Heart left ventricle (tissue), 16 donors: ENCODE measurements at regions not wholly inside any gene's neighbourhood (a gene's known extent, or its start where the extent isn't known, plus 50 kb on each side); places are given as distances from the start of the nearest gene placed in this dataset.

Source experiments
- ATAC-seq, 4 donors: fragments of 200-7000 bp; cut with Tn5 transposase; one replicate each; pipeline ENCODE4 v1.9.1; 2020 to 2022; ENCODE audit warnings: moderate library complexity in 4 of 4, mild to moderate bottlenecking in 3 of 4, moderate number of reproducible peaks in 1 of 4
- DNase-seq, 5 donors: peaks; one replicate each; pipeline ENCODE4 v3.0.0-alpha.2; 2020
- H3K27ac ChIP-seq, 12 donors: fragments of 200-600 bp; sonication (generic) in 4 of 12; one replicate each; pipeline versions ENCODE4 v1.5.0 to v1.8.0; 2016 to 2022; ENCODE audit warnings: mild to moderate bottlenecking in 2 of 12
- H3K27me3 ChIP-seq, 9 donors: fragments of 200-600 bp; sonication (generic) in 2 of 9; one replicate each; pipeline versions ENCODE4 v1.5.1 to v1.8.0; 2016 to 2022; ENCODE audit warnings: mild to moderate bottlenecking in 3 of 9
- H3K36me3 ChIP-seq, 9 donors: fragments of 200-600 bp; sonication (generic) in 2 of 9; one replicate each; pipeline versions ENCODE4 v1.5.0 to v1.8.0; 2018 to 2022; ENCODE audit warnings: mild to moderate bottlenecking in 2 of 9
- H3K4me1 ChIP-seq, 12 donors: fragments of 200-600 bp; sonication (generic) in 4 of 12; one replicate each; pipeline versions ENCODE4 v1.5.0 to v1.8.0; 2016 to 2022; ENCODE audit warnings: mild to moderate bottlenecking in 3 of 12
- H3K4me3 ChIP-seq, 12 donors: fragments of 200-600 bp; sonication (generic) in 4 of 12; one replicate each; pipeline versions ENCODE4 v1.5.0 to v1.8.0; 2017 to 2022; ENCODE audit warnings: mild to moderate bottlenecking in 9 of 12, moderate library complexity in 4 of 12
- H3K9me3 ChIP-seq, 12 donors: fragments of 200-600 bp; sonication (generic) in 4 of 12; one replicate each; pipeline versions ENCODE4 v1.5.0 to v1.8.0; 2016 to 2022; ENCODE audit warnings: mild to moderate bottlenecking in 1 of 12
- CTCF ChIP-seq, 12 donors: fragments of 200-600 bp; sonication (generic) in 4 of 12; IDR thresholded peaks; one replicate each; pipeline versions ENCODE4 v1.5.0 to v1.8.0; 2018 to 2022; ENCODE audit warnings: antibody characterized with exemption in 12 of 12, mild to moderate bottlenecking in 5 of 12
- POLR2A ChIP-seq, 2 donors: fragments of 450-650 bp; IDR thresholded peaks; one replicate each; pipeline ENCODE4 v1.6.1; 2017; ENCODE audit warnings: antibody characterized with exemption in 2 of 2, mild to moderate bottlenecking in 2 of 2, moderate library complexity in 2 of 2
- WGBS, 4 donors: extraction: QIAGEN DNeasy Blood & Tissue Kit in 2 of 4; methylation state at CpG; one replicate each; pipeline versions ENCODE4 v1.1.5 to v1.1.7; 2013 to 2018; 5-methylcytosine and 5-hydroxymethylcytosine counted together
- intact Hi-C, 10 donors: fragments of 100-400 bp; cut with DNase I; formaldehyde crosslinking; loops; one replicate each; pipeline versions ENCODE4 v1.11.1 to v1.14.2; 2022
- donor health status: ischemic (EF 13 %, LVEDD 7.1; RV severe dilation, severe dysfunction).
- donor health status: healthy with polysubstance abuse.
- donor health status: DM: no; HTN: yes; CAD: no.
- donor health status: DM: no; HTN: no; CAD: no.
- donor health status: ischemic (EF 25% LVEDD 6.9; RV normal size, moderate dysfunction).
- donor health status: ischemic (EF 25% LVEDD 5.7; RV mildly dilated, moderate dysfunction).
- donor health status: healthy.
- donor health status: DM: yes; HTN: yes; CAD: no.
- donor health status: ischemic (EF 35%, LVEDD 5.7; RV mildly dilated, moderate dysfunction).
- donor health status: nonischemic (EF 11% LVEDD 7.7; RV severe dilation, severe dysfunction).
- donor health status: DM: yes; HTN: yes; CAD: no.
- donor health status: PGD.
- donor health status: ischemic (EF 29% LVEDD 5.4; RV normal size, mild dysfunction).
- donor health status: nonischemic (EF 23%, LVEDD 6.1; RV moderate dilation, normal function).

- TF ChIP-seq POLR2A (IDR thresholded peaks at IDR 0.05) (no peak), CTCF (IDR thresholded peaks at IDR 0.05) (no peak)
- ATAC-seq (no peak), DNase-seq (no peak)
- Histone ChIP-seq H3K27ac (no peak overlapping the region), H3K36me3 (no peaks in the 10 kb centered on the region), H3K4me1 (peaks cover 0 to 2% (median 0%) of the 10 kb centered on the region in 12 donors), H3K4me3 (no peak overlapping the region), H3K27me3 (no peaks in the 10 kb centered on the region), H3K9me3 (no peaks in the 10 kb centered on the region)
- intact Hi-C loops: no loop called here
- WGBS, 4 donors: 85 to 90% (median 87%) methylated on average over 6 of the region's 6 CpGs
Measured at GRCh38 chr12:87157791-87158190, 871.4 kb downstream of the C12orf50 start.

DNA sequence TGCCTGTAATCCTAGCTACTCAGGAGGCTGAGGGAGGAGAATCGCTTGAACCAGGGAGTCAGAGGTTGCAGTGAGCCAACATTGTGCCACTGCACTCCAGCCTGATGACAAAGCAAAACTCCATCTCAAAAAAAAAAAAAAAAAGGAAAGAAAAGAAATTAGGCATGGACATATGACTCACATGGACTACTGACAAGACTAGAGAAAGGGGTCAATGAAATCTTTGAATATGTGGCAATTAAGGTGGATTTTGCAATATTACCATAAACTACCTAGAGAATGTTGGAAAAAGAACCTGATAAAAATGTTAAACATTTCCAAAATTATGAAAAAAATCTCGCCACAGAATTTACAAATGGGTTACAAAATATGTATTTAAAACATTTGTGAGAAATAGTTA lies 873.6 kb downstream of the C12orf50 start:
- TF ChIP-seq POLR2A (IDR thresholded peaks at IDR 0.05) (no peak), CTCF (IDR thresholded peaks at IDR 0.05) (no peak)
- peaks cover 0 to 10% (median 0%) of the 10 kb centered on the region in 12 donors for H3K4me1 ChIP-seq
- H3K9me3 ChIP-seq: peaks cover 0 to 3% (median 0%) of the 10 kb centered on the region in 12 donors
- H3K27me3 ChIP-seq: no peaks in the 10 kb centered on the region
- intact Hi-C loops: no loop called here
- DNase-seq: no peak
- no peak overlapping the region for H3K4me3 ChIP-seq
- no peaks in the 10 kb centered on the region for H3K36me3 ChIP-seq
- 78 to 86% (median 84%) methylated on average over 2 of the region's 2 CpGs for WGBS, 4 donors
- H3K27ac ChIP-seq: no peak overlapping the region
- no peak for ATAC-seq

DNA sequence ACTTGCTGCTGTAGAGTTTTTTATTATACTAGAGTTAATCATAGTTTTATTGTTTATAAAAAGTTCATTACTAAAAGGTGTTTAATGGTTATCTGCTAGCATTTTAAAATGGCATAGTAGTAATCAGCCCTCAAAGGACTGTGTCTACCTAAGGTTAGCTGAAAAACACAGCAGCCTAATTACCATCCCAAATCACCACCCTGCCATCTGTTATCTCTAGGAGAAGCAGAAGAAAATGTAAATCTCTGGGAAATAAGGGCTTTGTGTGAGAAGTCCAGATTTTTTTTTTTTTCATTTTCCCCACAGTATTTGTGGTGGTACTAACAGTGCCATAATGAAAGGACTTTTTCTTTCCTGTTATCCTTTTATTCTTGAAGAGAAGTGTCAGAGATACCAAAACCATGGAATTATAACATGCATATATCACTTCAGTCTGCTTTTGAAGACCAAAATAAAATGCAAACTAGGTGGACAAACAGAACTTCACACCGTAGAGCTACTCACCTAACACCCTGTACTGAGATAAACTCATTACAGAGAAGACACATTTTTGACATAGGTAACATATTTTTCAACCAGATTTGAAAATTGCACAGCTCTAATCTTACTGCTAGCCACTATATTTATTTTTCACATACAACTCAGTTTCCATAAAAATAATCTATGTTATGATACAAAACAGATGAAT lies 876.2 kb downstream of the C12orf50 start:
- intact Hi-C loops: no loop called here
- Histone ChIP-seq H3K4me3 (no peak overlapping the region), H3K27ac (peak overlapping the region in 1 of 12 donors; percentile 5), H3K9me3 (peaks cover 0 to 3% (median 0%) of the 10 kb centered on the region in 12 donors), H3K27me3 (no peaks in the 10 kb centered on the region), H3K4me1 (peaks cover 0 to 10% (median 0%) of the 10 kb centered on the region in 12 donors), H3K36me3 (no peaks in the 10 kb centered on the region)
- no peak for TF ChIP-seq CTCF (IDR thresholded peaks at IDR 0.05)
- TF ChIP-seq POLR2A (IDR thresholded peaks at IDR 0.05): no peak
- 19 to 59% (median 32%) methylated on average over 1 of the region's 1 CpG for WGBS, 4 donors
- ATAC-seq (peak in 1 of 4 donors; percentile 52), DNase-seq (no peak)

DNA sequence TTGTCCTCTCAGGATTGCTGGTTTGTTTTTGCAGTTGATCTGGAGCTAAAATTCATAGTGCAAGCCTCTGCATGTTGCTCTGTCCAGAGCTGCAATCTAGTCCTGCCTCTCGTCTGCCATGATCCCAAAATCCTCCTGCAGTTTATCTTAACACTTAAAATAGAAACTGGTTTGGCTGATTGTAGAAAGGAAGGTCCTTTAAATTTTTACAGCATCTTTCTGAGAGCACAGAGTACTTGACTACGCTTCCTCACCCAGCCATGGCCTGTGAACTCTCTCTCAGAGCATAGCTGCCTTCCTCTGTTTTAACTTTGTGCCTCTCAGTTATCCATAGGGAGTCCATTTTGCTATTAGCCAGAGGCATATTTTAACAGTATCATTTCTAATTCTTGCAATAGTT lies 877.1 kb downstream of the C12orf50 start:
- peak overlapping the region in 2 of 12 donors; percentile 5 to 39 for H3K27ac ChIP-seq

More for the DNA sequence above, 877.1 kb downstream of the C12orf50 start:
- WGBS, 4 donors: 28 to 39% (median 29%) methylated on average over 2 of the region's 2 CpGs
- no peaks in the 10 kb centered on the region for H3K36me3 ChIP-seq
- no peak for DNase-seq
- intact Hi-C loops: no loop called here
- H3K4me1 ChIP-seq: peaks cover 0 to 10% (median 0%) of the 10 kb centered on the region in 12 donors
- peaks cover 0 to 3% (median 0%) of the 10 kb centered on the region in 12 donors for H3K9me3 ChIP-seq
- ATAC-seq: peak; percentile 41 to 86 (median 70)
- no peaks in the 10 kb centered on the region for H3K27me3 ChIP-seq
- TF ChIP-seq POLR2A (IDR thresholded peaks at IDR 0.05) (no peak), CTCF (IDR thresholded peaks at IDR 0.05) (no peak)
- H3K4me3 ChIP-seq: no peak overlapping the region
